Fibroblast of mammary gland (primary cell): ENCODE measurements at regions not wholly inside any gene's neighbourhood (a gene's known extent, or its start where the extent isn't known, plus 50 kb on each side); places are given as distances from the start of the nearest gene placed in this dataset.

Experiments used
- DNase-seq: peaks from one replicate; pipeline ENCODE4 v3.0.0-alpha.2; 2010; ENCODE audit warnings: low read depth
- H3K4me3 ChIP-seq: 2 replicates; pipeline ENCODE4 v1.5.1; 2011; ENCODE audit warnings: low read depth, mild to moderate bottlenecking, low read length, moderate library complexity; ENCODE audit not compliant: control insufficient read depth
- TF ChIP-seq, protein P1 (sequence below): conservative IDR thresholded peaks from 2 replicates; pipeline ENCODE4 v1.5.1; 2011; ENCODE audit warnings: low read depth, low read length, inconsistent platforms; ENCODE audit not compliant: control insufficient read depth, insufficient read depth

DNA sequence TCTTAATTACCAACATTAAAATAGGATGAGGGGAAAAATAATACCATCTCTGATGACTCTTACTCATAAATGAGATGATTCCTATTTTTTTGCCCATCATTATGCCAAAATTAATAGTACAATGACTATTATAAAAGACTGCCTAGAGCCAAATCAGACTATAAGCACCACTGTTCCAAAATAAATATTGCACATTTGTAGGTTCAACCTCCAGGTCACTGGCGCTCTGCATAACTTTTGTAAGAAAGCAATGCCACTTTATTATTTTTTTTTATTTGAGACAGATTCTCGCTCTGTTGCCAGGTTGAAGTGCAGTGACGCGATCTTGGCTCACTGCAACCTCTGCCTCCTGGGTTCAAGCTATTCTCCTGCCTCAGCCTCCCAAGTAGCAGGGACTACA is 142.5 kb upstream of the SP8 start:
- no peak for DNase-seq
- TF ChIP-seq, protein P1, sequence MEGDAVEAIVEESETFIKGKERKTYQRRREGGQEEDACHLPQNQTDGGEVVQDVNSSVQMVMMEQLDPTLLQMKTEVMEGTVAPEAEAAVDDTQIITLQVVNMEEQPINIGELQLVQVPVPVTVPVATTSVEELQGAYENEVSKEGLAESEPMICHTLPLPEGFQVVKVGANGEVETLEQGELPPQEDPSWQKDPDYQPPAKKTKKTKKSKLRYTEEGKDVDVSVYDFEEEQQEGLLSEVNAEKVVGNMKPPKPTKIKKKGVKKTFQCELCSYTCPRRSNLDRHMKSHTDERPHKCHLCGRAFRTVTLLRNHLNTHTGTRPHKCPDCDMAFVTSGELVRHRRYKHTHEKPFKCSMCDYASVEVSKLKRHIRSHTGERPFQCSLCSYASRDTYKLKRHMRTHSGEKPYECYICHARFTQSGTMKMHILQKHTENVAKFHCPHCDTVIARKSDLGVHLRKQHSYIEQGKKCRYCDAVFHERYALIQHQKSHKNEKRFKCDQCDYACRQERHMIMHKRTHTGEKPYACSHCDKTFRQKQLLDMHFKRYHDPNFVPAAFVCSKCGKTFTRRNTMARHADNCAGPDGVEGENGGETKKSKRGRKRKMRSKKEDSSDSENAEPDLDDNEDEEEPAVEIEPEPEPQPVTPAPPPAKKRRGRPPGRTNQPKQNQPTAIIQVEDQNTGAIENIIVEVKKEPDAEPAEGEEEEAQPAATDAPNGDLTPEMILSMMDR: no peak

DNA sequence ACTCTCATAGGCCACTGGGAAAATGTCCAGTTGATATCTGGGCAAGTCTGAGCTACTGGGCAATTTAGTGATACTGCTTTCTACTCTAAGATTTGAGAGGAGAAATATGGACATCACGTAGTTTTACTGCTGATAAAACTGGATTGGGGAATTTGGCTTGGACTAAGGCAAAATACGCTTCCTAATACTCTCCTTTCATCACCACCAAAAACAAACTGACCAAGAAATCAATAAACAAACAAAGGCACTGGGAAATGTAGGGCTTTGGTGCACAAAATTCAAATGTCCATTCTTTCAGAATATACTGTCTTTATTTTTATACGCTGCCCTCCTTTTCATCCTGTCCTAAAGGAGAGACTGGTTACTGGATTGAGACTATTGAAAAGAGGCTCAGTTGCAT is 145.1 kb upstream of the SP8 start:
- TF ChIP-seq, protein P1: no peak
- DNase-seq: no peak
- no peak overlapping the region for H3K4me3 ChIP-seq

More for the DNA sequence above, 142.5 kb upstream of the SP8 start:
- H3K4me3 ChIP-seq: no peak overlapping the region

DNA sequence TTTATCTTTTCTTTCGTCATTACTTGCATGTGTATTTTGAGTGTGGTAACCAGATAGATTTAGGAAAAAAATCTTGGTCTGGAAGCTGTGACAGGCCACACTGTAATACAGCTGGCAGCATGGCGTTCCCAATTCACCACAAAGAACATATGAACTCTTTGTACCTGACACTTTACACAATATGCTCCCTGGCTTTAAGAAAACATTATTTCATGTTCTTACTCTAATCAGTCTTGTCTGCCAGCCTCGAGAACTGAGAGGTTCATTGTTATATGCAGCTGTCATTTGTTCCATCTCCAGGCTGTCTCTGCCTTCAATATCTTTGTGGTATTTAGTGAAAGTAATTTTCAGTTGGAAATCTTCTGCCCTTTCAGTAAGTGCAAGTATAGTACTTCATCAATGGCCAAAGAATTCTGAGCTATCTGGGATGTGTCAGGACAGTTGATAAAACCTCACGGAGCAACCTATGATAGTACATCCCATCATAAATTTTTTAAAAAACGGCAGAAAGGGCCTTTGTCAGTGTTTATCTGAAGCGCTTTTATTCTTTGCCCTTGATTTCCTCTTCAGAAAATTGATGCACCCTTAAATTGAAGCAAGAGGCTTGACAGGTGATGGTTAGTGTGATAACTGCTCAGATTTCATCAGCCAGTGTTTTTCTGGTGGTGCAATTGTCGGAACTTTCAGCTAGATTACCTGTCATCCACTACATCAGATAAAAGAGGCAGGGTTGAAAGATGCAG is 146.3 kb upstream of the SP8 start:
- no peak for DNase-seq
- TF ChIP-seq, protein P1: no peak
- no peak overlapping the region for H3K4me3 ChIP-seq

DNA sequence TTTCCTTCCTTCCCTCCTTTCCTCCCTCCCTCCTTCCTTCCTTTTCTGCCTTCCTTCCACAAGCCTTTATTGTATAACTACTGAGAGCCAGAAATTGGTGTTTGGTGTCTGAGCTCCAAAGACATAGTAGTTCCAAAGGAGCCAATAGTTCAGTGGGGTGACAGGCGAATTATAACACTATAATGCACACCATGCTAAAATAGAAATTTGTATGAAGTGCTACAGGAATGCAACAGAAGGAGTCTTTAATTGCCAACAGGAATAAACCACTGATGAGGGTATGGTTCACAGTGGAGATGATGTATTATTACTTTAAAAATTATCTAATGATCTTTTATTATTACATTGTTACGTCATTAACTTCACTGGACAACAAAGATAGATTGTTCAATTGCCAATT is 158.8 kb upstream of the SP8 start:
- DNase-seq: no peak
- no peak overlapping the region for H3K4me3 ChIP-seq
- TF ChIP-seq, protein P1: no peak

DNA sequence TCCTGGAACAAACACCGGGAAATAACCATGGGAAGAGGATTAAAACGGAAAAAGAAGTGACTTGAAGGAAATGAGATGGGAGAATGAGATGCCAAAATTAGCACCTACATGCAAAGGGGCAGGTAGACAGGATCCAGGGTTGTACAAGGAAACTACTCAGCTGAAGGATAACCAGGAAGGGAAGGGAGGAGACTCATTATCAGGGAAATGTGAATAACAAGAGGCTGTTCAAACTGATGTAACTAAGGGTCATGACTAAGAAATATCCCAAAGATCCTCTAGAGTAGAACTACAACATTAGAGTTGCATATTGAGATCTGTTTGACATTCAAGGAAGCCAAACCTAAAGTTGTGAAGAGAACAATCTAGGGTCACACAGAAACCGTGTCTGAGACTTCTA is 166.2 kb upstream of the SP8 start:
- DNase-seq: no peak
- H3K4me3 ChIP-seq: no peak overlapping the region
- TF ChIP-seq, protein P1: no peak

DNA sequence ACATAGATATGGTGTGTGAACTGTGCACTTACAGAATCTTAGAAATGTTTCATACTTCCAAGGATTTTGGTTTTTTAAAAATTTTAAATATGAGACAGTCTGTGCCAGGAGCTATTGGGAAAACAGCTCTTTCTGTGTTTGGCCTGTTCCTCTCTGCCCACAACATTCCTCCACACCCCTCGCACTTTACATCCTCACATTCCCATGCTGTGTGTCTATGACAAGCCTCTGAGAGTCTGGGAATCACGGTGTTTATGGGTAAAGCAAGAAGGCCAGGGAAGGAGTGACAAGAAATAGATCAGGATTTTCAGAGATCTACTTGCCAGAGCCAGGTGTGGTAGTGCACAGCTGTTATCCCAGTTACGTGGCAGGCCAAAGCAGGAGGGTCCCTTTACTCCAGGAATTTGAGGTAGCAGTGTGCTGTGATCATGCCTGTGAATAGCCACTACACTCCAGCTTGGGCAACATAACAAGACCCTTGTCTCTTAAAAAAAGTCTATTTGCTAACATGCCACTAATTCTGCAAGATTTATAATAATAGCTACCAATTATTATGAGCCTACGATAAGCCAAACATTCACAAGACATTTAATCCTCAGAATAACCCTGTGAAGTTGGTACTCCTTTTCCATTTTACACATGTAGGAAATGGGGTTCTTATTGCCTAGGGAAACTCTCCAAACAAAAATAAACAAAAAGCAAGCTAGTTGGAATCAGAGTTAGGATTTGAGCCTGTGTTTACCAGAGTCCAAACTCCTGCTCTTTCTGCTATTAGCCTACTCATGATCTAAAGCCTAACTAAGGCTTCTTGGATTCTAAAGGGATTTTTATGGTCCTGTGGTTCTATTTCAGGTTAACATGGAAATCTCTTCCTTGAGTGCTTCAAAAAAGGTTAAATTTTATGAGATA is 168.3 kb upstream of the SP8 start:
- TF ChIP-seq, protein P1: no peak
- H3K4me3 ChIP-seq: no peak overlapping the region
- no peak for DNase-seq
